IPS-18a (cell line): ENCODE measurements at regions not wholly inside any gene's neighbourhood (a gene's known extent, or its start where the extent isn't known, plus 50 kb on each side); places are given as distances from the start of the nearest gene placed in this dataset.

Experiments used
- H3K27ac ChIP-seq: one replicate; pipeline ENCODE4 v1.5.1; 2013; ENCODE audit warnings: low read length
- H3K27me3 ChIP-seq: one replicate; pipeline ENCODE4 v1.6.1; 2013; ENCODE audit warnings: mild to moderate bottlenecking, low read length; ENCODE audit not compliant: control insufficient read depth, insufficient read depth
- H3K36me3 ChIP-seq: one replicate; pipeline ENCODE4 v1.6.1; 2013; ENCODE audit warnings: low read depth, low read length; ENCODE audit not compliant: control insufficient read depth
- H3K4me1 ChIP-seq: one replicate; pipeline ENCODE4 v1.6.1; 2013; ENCODE audit warnings: low read depth, low read length; ENCODE audit not compliant: control insufficient read depth
- H3K4me3 ChIP-seq: one replicate; pipeline ENCODE4 v1.5.1; 2013; ENCODE audit warnings: low read length
- H3K9ac ChIP-seq: one replicate; pipeline ENCODE4 v1.6.1; 2013; ENCODE audit warnings: mild to moderate bottlenecking, low read length, moderate library complexity
- H3K9me3 ChIP-seq: one replicate; pipeline ENCODE4 v1.6.1; 2013; ENCODE audit warnings: low read depth, low read length; ENCODE audit not compliant: control insufficient read depth

GRCh38 chr12:3989218-3989550, 116.0 kb upstream of the PARP11 start:
- H3K4me3 ChIP-seq: no peak overlapping the region
- no peaks in the 10 kb centered on the region for H3K27me3 ChIP-seq
- H3K4me1 ChIP-seq: no peaks in the 10 kb centered on the region
- no peak overlapping the region for H3K9ac ChIP-seq
- H3K27ac ChIP-seq: no peak overlapping the region
- H3K36me3 ChIP-seq: no peaks in the 10 kb centered on the region
- H3K9me3 ChIP-seq: peaks cover 2% of the 10 kb centered on the region

GRCh38 chr12:3988519-3989217, 115.5 kb upstream of the PARP11 start:
- H3K4me1 ChIP-seq: no peaks in the 10 kb centered on the region
- H3K27me3 ChIP-seq: no peaks in the 10 kb centered on the region
- no peaks in the 10 kb centered on the region for H3K36me3 ChIP-seq
- no peak overlapping the region for H3K4me3 ChIP-seq
- no peak overlapping the region for H3K9ac ChIP-seq
- H3K9me3 ChIP-seq: peaks cover 4% of the 10 kb centered on the region
- no peak overlapping the region for H3K27ac ChIP-seq

GRCh38 chr12:3987571-3987970, 114.4 kb upstream of the PARP11 start:
- peaks cover 10% of the 10 kb centered on the region for H3K9me3 ChIP-seq
- no peaks in the 10 kb centered on the region for H3K27me3 ChIP-seq
- no peak overlapping the region for H3K27ac ChIP-seq
- H3K4me3 ChIP-seq: no peak overlapping the region
- no peak overlapping the region for H3K9ac ChIP-seq
- no peaks in the 10 kb centered on the region for H3K36me3 ChIP-seq
- H3K4me1 ChIP-seq: no peaks in the 10 kb centered on the region

GRCh38 chr12:3980504-3981272, 107.5 kb upstream of the PARP11 start:
- Histone ChIP-seq H3K36me3 (no peaks in the 10 kb centered on the region), H3K9ac (no peak overlapping the region), H3K4me1 (no peaks in the 10 kb centered on the region), H3K9me3 (peaks cover 10% of the 10 kb centered on the region), H3K4me3 (no peak overlapping the region), H3K27me3 (no peaks in the 10 kb centered on the region), H3K27ac (no peak overlapping the region)

GRCh38 chr12:3977621-3978020, 104.4 kb upstream of the PARP11 start:
- no peaks in the 10 kb centered on the region for H3K4me1 ChIP-seq
- H3K9me3 ChIP-seq: no peaks in the 10 kb centered on the region
- no peak overlapping the region for H3K4me3 ChIP-seq
- no peak overlapping the region for H3K27ac ChIP-seq
- no peaks in the 10 kb centered on the region for H3K36me3 ChIP-seq
- H3K27me3 ChIP-seq: no peaks in the 10 kb centered on the region
- no peak overlapping the region for H3K9ac ChIP-seq

- no peaks in the 10 kb centered on the region for H3K4me1 ChIP-seq
- H3K9me3 ChIP-seq: no peaks in the 10 kb centered on the region
- H3K9ac ChIP-seq: no peak overlapping the region
- H3K4me3 ChIP-seq: no peak overlapping the region
- H3K27me3 ChIP-seq: no peaks in the 10 kb centered on the region
- H3K36me3 ChIP-seq: no peaks in the 10 kb centered on the region
- H3K27ac ChIP-seq: no peak overlapping the region
These were observed 103.2 kb upstream of the PARP11 start for GRCh38 chr12:3976351-3976938.

GRCh38 chr12:3975652-3976051, 102.5 kb upstream of the PARP11 start:
- no peaks in the 10 kb centered on the region for H3K4me1 ChIP-seq
- no peaks in the 10 kb centered on the region for H3K27me3 ChIP-seq
- H3K9me3 ChIP-seq: no peaks in the 10 kb centered on the region
- no peak overlapping the region for H3K4me3 ChIP-seq
- no peaks in the 10 kb centered on the region for H3K36me3 ChIP-seq
- no peak overlapping the region for H3K27ac ChIP-seq
- H3K9ac ChIP-seq: no peak overlapping the region

GRCh38 chr12:3974883-3975282, 101.7 kb upstream of the PARP11 start:
- Histone ChIP-seq H3K36me3 (no peaks in the 10 kb centered on the region), H3K27me3 (no peaks in the 10 kb centered on the region), H3K4me3 (no peak overlapping the region), H3K9me3 (no peaks in the 10 kb centered on the region), H3K4me1 (no peaks in the 10 kb centered on the region), H3K9ac (no peak overlapping the region), H3K27ac (no peak overlapping the region)

GRCh38 chr12:3973973-3974644, 100.9 kb upstream of the PARP11 start:
- Histone ChIP-seq H3K4me1 (no peaks in the 10 kb centered on the region), H3K9ac (no peak overlapping the region), H3K36me3 (no peaks in the 10 kb centered on the region), H3K27me3 (no peaks in the 10 kb centered on the region), H3K9me3 (no peaks in the 10 kb centered on the region), H3K4me3 (no peak overlapping the region), H3K27ac (no peak overlapping the region)

GRCh38 chr12:3973269-3973884, 100.2 kb upstream of the PARP11 start:
- Histone ChIP-seq H3K9ac (no peak overlapping the region), H3K4me3 (no peak overlapping the region), H3K27me3 (no peaks in the 10 kb centered on the region), H3K4me1 (no peaks in the 10 kb centered on the region), H3K36me3 (no peaks in the 10 kb centered on the region), H3K9me3 (no peaks in the 10 kb centered on the region), H3K27ac (no peak overlapping the region)

- Histone ChIP-seq H3K36me3 (no peaks in the 10 kb centered on the region), H3K9ac (no peak overlapping the region), H3K9me3 (no peaks in the 10 kb centered on the region), H3K4me3 (no peak overlapping the region), H3K27me3 (no peaks in the 10 kb centered on the region), H3K27ac (no peak overlapping the region), H3K4me1 (no peaks in the 10 kb centered on the region)
These were observed 99.4 kb upstream of the PARP11 start for GRCh38 chr12:3972576-3972975.
